B cell (primary cell): ENCODE measurements at regions not wholly inside any gene's neighbourhood (a gene's known extent, or its start where the extent isn't known, plus 50 kb on each side); places are given as distances from the start of the nearest gene placed in this dataset.
"Not testable (repeated sequence)": the region's sequence is repeated elsewhere in the genome, so short reads cannot be mapped to it uniquely, and the experiment has no call there.

Experiments
- EZH2 ChIP-seq: IDR thresholded peaks from 2 replicates; pipeline ENCODE4 v1.6.1; 2012; ENCODE audit warnings: borderline replicate concordance, low read depth, mild to moderate bottlenecking, moderate library complexity, low read length; ENCODE audit not compliant: insufficient read depth, poor library complexity, severe bottlenecking
- TF ChIP-seq, protein P1 (sequence below): fragments of 200-600 bp; IDR thresholded peaks from one replicate; pipeline ENCODE4 v1.8.0; 2022; ENCODE audit warnings: antibody characterized with exemption, mild to moderate bottlenecking

GRCh38 chr1:60873396-60873795 lies 209.0 kb upstream of the NFIA start:
- TF ChIP-seq, protein P1, sequence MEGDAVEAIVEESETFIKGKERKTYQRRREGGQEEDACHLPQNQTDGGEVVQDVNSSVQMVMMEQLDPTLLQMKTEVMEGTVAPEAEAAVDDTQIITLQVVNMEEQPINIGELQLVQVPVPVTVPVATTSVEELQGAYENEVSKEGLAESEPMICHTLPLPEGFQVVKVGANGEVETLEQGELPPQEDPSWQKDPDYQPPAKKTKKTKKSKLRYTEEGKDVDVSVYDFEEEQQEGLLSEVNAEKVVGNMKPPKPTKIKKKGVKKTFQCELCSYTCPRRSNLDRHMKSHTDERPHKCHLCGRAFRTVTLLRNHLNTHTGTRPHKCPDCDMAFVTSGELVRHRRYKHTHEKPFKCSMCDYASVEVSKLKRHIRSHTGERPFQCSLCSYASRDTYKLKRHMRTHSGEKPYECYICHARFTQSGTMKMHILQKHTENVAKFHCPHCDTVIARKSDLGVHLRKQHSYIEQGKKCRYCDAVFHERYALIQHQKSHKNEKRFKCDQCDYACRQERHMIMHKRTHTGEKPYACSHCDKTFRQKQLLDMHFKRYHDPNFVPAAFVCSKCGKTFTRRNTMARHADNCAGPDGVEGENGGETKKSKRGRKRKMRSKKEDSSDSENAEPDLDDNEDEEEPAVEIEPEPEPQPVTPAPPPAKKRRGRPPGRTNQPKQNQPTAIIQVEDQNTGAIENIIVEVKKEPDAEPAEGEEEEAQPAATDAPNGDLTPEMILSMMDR, result not testable (repeated sequence)
- TF ChIP-seq EZH2, result not testable (repeated sequence)
